Keratinocyte (primary cell): ENCODE measurements at regions not wholly inside any gene's neighbourhood (a gene's known extent, or its start where the extent isn't known, plus 50 kb on each side); places are given as distances from the start of the nearest gene placed in this dataset.

ENCODE experiments used
- DNase-seq: peaks from one replicate; pipeline ENCODE4 v3.0.0-alpha.2; 2011; ENCODE audit warnings: low read depth, missing footprints, low spot score
- FAIRE-seq: peaks from 2 replicates; lab custom pipeline; 2011; peaks lifted over from hg19 to GRCh38; lab: Jason Lieb, UNC
- H2AFZ ChIP-seq: 2 replicates; pipeline ENCODE4 v1.6.0; 2012; ENCODE audit warnings: low read length, control low read depth, inconsistent platforms; ENCODE audit not compliant: control insufficient read depth
- H3K27ac ChIP-seq: 2 replicates; pipeline ENCODE4 v1.5.1; 2011; ENCODE audit warnings: low read length; ENCODE audit not compliant: control insufficient read depth, insufficient read depth
- H3K27me3 ChIP-seq: 3 replicates; pipeline ENCODE4 v1.6.0; 2011; ENCODE audit warnings: low read length; ENCODE audit not compliant: control insufficient read depth, insufficient read depth; ENCODE audit errors: extremely low read depth
- H3K36me3 ChIP-seq, 2 experiments: 2 replicates in 1 of 2; 3 replicates in 1 of 2; pipeline ENCODE4 v1.5.1; 2011; ENCODE audit warnings: low read length in 2 of 2, mild to moderate bottlenecking in 1 of 2; ENCODE audit not compliant: control insufficient read depth in 2 of 2, insufficient read depth in 2 of 2; ENCODE audit errors: extremely low read depth in 1 of 2
- H3K4me1 ChIP-seq: 3 replicates; pipeline ENCODE4 v1.5.1; 2011; ENCODE audit warnings: low read length; ENCODE audit not compliant: control insufficient read depth, insufficient read depth; ENCODE audit errors: extremely low read depth
- H3K4me2 ChIP-seq: 3 replicates; pipeline ENCODE4 v1.6.0; 2011; ENCODE audit warnings: low read depth, low read length; ENCODE audit not compliant: control insufficient read depth, insufficient read depth; ENCODE audit errors: extremely low read depth
- H3K4me3 ChIP-seq, 3 experiments: fragments of 200-600 bp in 1 of 3; sonication (generic) in 1 of 3; 2 replicates in 2 of 3; 3 replicates in 1 of 3; pipeline ENCODE4 v1.5.1; 2011 to 2016; ENCODE audit warnings: low read length in 3 of 3, mild to moderate bottlenecking in 3 of 3, control low read depth in 2 of 3, inconsistent platforms in 1 of 3, low read depth in 1 of 3, mixed read lengths in 1 of 3, mixed run types in 1 of 3, moderate library complexity in 1 of 3; ENCODE audit not compliant: control insufficient read depth in 2 of 3, insufficient read depth in 2 of 3; ENCODE audit errors: extremely low read depth in 1 of 3
- H3K79me2 ChIP-seq: 2 replicates; pipeline ENCODE4 v1.6.0; 2012; ENCODE audit warnings: low read length; ENCODE audit not compliant: control insufficient read depth, insufficient read depth
- H3K9ac ChIP-seq: 3 replicates; pipeline ENCODE4 v1.6.0; 2011; ENCODE audit warnings: low read length; ENCODE audit not compliant: control insufficient read depth, insufficient read depth; ENCODE audit errors: extremely low read depth
- H3K9me1 ChIP-seq: 3 replicates; pipeline ENCODE4 v1.6.0; 2011; ENCODE audit warnings: low read length; ENCODE audit not compliant: control insufficient read depth, insufficient read depth; ENCODE audit errors: extremely low read depth
- H3K9me3 ChIP-seq: 2 replicates; pipeline ENCODE4 v1.5.1; 2012; ENCODE audit warnings: low read depth, low read length; ENCODE audit not compliant: control insufficient read depth
- H4K20me1 ChIP-seq: 3 replicates; pipeline ENCODE4 v1.6.0; 2011; ENCODE audit warnings: low read length; ENCODE audit not compliant: control insufficient read depth, insufficient read depth; ENCODE audit errors: extremely low read depth
- CTCF ChIP-seq, 3 experiments: IDR thresholded peaks in 1 of 3; conservative IDR thresholded peaks in 1 of 3; optimal IDR thresholded peaks in 1 of 3; 2 replicates in 2 of 3; 3 replicates in 1 of 3; pipeline versions ENCODE3 to v1.5.1; 2011; ENCODE audit warnings: low read length in 3 of 3, mild to moderate bottlenecking in 3 of 3, moderate library complexity in 2 of 3, control low read depth in 1 of 3, inconsistent platforms in 1 of 3; ENCODE audit not compliant: insufficient read depth in 2 of 3; ENCODE audit errors: extremely low read depth in 1 of 3
- EZH2 ChIP-seq: IDR thresholded peaks from one replicate; pipeline ENCODE4 v1.6.1; 2012; ENCODE audit warnings: inconsistent platforms, mild to moderate bottlenecking, low read length, moderate library complexity
- dilution Hi-C: fragments of 300-500 bp; cut with MboI; formaldehyde crosslinking; loops from one replicate; pipeline ENCODE4 v1.7.0; 2020; ENCODE audit warnings: low sequenced_read_pairs; ENCODE audit not compliant: extremely low pct_ligation_motif_present

GRCh38 chr11:7167976-7168740 is 79.4 kb downstream of the RBMXL2 start:
- TF ChIP-seq CTCF (optimal IDR thresholded peaks at IDR 0.05 in 1 of 3, IDR thresholded peaks at IDR 0.05 in 1 of 3, conservative IDR thresholded peaks at IDR 0.05 in 1 of 3; ENCODE audit: extremely low read depth in 1 of 3, insufficient read depth in 2 of 3, low read length in 3 of 3) (no peak), EZH2 (no peak)
- H3K79me2 ChIP-seq = no peaks in the 10 kb centered on the region
- dilution Hi-C loops = no loop called here
- H3K9me3 ChIP-seq = no peaks in the 10 kb centered on the region
- no peaks in the 10 kb centered on the region for H4K20me1 ChIP-seq
- DNase-seq (no peak), FAIRE-seq (no peak)
- no peak overlapping the region for H3K4me2 ChIP-seq
- H3K4me1 ChIP-seq = no peaks in the 10 kb centered on the region
- H3K9me1 ChIP-seq = no peaks in the 10 kb centered on the region
- no peak overlapping the region for H2AFZ ChIP-seq
- H3K4me3 ChIP-seq = no peak overlapping the region
- no peaks in the 10 kb centered on the region for H3K36me3 ChIP-seq
- no peak overlapping the region for H3K9ac ChIP-seq
- H3K27ac ChIP-seq = no peak overlapping the region
- no peaks in the 10 kb centered on the region for H3K27me3 ChIP-seq

GRCh38 chr11:7168741-7168990 is 79.9 kb downstream of the RBMXL2 start:
- Histone ChIP-seq H3K27me3 (no peaks in the 10 kb centered on the region), H3K9me1 (no peaks in the 10 kb centered on the region), H2AFZ (no peak overlapping the region), H3K4me3 (no peak overlapping the region), H3K9ac (no peak overlapping the region), H3K4me2 (no peak overlapping the region), H4K20me1 (no peaks in the 10 kb centered on the region), H3K27ac (no peak overlapping the region), H3K9me3 (no peaks in the 10 kb centered on the region), H3K79me2 (no peaks in the 10 kb centered on the region), H3K36me3 (no peaks in the 10 kb centered on the region), H3K4me1 (no peaks in the 10 kb centered on the region)
- dilution Hi-C loops = no loop called here
- DNase-seq (no peak), FAIRE-seq (no peak)
- TF ChIP-seq EZH2 = no peak
- no peak for TF ChIP-seq CTCF (optimal IDR thresholded peaks at IDR 0.05 in 1 of 3, IDR thresholded peaks at IDR 0.05 in 1 of 3, conservative IDR thresholded peaks at IDR 0.05 in 1 of 3; ENCODE audit: extremely low read depth in 1 of 3, insufficient read depth in 2 of 3, low read length in 3 of 3)
